HG03460 (cell line): ENCODE measurements at regions not wholly inside any gene's neighbourhood (a gene's known extent, or its start where the extent isn't known, plus 50 kb on each side); places are given as distances from the start of the nearest gene placed in this dataset.

Source experiments
- ATAC-seq: cut with Tn5 transposase; IDR thresholded peaks from one replicate; pipeline ENCODE4 v1.9.1; 2021; ENCODE audit not compliant: unreplicated experiment

GRCh38 chr1:93013145-93014065 lies 52.1 kb upstream of the DIPK1A start:
- ATAC-seq: no peak

- ATAC-seq: no peak
Observed at GRCh38 chr1:93014168-93014567, 52.9 kb upstream of the DIPK1A start.

GRCh38 chr1:93015590-93015989 lies 54.3 kb upstream of the DIPK1A start:
- ATAC-seq: no peak

- no peak for ATAC-seq
Observed at GRCh38 chr1:93016171-93016570, 54.9 kb upstream of the DIPK1A start.

GRCh38 chr1:93021539-93022134 lies 57.4 kb upstream of the MTF2 start:
- peak; percentile 80 for ATAC-seq

GRCh38 chr1:93022580-93022979 lies 56.5 kb upstream of the MTF2 start:
- no peak for ATAC-seq

GRCh38 chr1:93023281-93023680 lies 55.8 kb upstream of the MTF2 start:
- no peak for ATAC-seq

GRCh38 chr1:93025572-93025971 lies 53.5 kb upstream of the MTF2 start:
- no peak for ATAC-seq

GRCh38 chr1:93028542-93028941 lies 50.5 kb upstream of the MTF2 start:
- ATAC-seq: no peak
